GM18498 (cell line): ENCODE measurements at regions not wholly inside any gene's neighbourhood (a gene's known extent, or its start where the extent isn't known, plus 50 kb on each side); places are given as distances from the start of the nearest gene placed in this dataset.
"Not testable (repeated sequence)": the region's sequence is repeated elsewhere in the genome, so short reads cannot be mapped to it uniquely, and the experiment has no call there.

ENCODE experiments used
- ATAC-seq: cut with Tn5 transposase; IDR thresholded peaks from one replicate; pipeline ENCODE4 v1.9.1; 2021; ENCODE audit warnings: mild to moderate bottlenecking, moderate library complexity; ENCODE audit not compliant: unreplicated experiment

- ATAC-seq: not testable (repeated sequence)
These were observed 135.1 kb downstream of the CRLF3 start for GRCh38 chr17:30689266-30690000.

GRCh38 chr17:30686538-30687479 lies 137.7 kb downstream of the CRLF3 start:
- ATAC-seq: not testable (repeated sequence)

GRCh38 chr17:30682280-30682679 lies 142.2 kb downstream of the CRLF3 start:
- not testable (repeated sequence) for ATAC-seq

- not testable (repeated sequence) for ATAC-seq
These were observed 143.8 kb downstream of the CRLF3 start for GRCh38 chr17:30680681-30681080.

DNA sequence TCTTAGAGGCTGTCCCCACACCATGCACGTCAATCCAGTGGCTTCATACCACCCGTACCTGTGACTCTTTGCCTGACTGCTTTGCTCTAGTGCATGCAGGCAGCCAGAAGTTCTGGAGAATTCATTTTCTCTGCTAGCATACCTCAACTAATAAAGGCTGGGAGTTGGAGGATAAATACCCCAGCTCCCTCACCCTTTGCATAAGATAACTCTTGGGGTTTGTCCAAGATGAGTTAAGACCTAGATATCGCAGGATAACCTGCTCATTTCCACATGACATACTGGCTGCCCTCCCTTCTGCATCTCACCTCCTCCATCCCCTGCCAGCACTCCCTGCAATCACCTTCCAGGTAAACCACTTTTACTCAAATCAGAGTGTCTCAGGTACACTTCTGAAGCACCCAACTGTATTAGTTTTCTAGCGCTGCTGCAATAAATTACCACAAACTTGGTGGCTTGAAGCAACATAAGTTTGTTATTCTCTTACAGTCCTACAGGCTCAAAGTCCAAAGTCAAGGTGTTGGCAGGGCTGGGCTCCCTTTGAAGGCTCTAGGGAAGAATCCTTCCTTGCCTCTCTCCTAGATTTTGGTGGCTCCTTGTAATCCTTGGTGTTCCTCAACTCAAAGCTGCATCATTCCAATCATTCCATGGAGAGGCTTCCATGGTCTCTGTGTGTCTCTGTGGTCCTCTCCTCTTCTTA lies 146.8 kb downstream of the CRLF3 start:
- ATAC-seq: no peak

DNA sequence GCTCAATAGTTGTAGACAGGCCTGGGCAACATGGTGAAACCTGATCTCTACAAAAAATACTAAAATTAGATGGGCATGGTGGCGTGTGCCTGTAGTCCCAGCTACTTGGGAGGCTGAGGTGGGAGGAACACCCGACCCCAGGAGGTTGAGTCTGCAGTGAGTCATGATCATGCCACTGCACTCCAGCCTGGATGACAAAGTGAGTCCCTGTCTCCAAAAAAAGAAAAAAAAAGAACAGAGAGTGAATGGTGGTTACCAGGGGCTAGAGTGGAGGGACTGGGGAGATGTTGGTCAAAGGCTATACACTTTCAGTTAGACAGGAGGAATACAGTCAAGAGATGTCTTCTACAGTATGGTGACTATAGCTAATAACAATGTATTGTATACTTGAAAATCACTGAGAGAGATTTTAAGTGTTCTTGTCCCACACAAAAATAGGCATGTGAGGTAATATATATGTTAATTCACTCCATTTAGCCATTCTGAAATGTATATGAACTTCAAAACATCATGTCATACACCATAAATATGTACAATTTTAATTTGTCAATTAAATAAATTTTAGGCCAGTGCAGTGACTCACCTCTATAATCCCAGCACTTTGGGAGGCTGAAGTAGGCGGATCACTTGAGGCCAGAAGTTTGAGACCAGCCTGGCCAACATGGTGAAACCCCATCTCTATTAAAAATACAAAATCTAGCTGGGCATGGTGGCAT lies 148.6 kb downstream of the CRLF3 start:
- not testable (repeated sequence) for ATAC-seq

DNA sequence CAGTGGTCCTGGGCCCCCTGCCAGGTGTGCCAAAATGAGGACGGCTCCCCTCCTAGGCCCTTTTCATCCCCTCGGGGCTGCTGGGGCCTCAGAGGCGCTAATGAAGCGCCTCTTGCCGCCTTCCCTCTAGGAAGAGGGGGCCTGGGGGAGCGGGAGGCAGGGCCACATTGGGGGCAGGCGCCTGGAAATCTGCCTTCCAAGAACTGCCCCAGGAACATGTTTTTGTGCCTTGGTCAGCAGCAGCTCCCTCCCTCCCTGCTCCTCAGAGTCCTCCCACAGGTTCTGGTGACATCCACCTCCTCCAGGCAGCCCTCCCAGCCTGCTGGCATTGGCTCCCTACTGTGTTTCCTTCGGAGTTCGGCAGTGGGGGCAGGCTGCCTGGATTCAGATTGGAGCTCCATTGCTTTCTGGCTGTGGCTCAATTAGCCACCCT lies 155.3 kb downstream of the CRLF3 start:
- ATAC-seq: not testable (repeated sequence)

DNA sequence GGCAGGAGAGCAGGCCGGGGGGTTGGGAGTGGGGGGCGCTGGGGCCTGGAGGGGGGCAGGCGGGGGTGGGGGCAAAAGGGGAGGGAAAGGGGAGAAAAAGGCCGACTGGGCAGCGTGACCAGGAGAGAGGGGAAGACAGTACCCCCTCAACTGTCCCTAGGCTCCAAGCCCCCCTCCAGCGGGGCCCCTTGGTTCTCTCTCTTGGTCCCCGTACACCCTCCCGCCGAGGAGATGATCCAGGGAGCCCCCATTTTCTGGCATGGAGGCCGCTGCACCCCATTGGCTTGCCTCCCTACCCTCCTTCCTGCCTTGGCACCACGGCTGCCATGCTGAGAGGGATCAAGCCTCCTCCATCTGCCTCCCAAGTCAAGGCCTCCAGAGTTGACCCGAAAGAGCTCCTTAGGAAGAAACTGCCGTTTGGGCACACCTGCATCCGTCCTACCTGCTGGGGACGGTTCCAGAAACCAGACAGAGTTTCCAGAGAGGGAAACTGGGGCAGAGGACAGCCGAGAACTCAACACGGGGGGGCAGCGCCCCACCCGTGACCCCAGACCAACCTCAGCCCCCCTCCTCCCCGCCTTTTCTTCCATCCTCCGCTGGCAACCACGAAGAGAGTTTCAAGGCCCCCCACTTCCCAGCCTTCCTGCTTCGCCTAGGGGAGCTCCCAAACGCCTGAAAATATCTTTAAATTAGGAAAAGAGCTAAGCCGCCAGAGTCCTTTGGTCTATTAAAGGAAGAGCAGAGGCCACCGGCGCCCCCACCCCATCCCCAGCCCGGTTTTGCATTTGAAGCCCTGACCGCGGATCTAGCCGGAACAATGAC lies 155.9 kb downstream of the CRLF3 start:
- ATAC-seq: not testable (repeated sequence)

DNA sequence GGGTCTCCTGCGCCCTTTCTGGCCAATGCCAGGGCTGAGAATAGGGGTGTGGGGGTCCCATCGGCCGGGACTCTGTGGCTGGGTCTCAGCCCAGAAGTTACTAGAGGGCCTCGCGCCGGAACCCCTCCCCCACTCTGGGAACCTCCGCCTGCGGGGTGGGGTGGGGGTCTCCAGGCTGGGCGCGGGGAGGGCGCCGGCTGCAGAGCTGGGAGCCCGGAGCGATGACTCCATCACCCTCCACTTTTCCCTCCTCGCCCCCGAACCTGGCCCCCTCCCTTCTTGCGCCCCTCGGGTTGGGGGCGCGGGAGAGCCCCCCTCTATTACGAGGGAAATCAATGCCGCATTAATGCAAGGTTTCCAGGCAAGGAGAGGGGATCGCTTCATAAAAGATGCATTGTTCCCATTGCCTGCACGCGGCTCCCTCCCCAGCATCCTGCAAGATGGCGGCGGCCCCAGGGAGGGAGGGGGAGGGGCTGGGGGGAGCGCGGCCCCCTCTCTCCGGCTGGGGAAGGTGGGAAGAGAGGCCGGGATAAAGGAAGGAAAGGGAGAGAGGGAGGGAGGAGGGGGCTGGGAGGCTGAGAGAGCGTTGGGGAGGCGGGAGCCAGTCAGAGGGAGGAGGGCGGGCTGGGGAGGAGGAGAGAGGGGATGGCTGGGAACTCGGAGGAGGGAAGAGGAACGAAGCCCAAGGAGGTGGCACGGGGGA lies 156.7 kb downstream of the CRLF3 start:
- not testable (repeated sequence) for ATAC-seq

GRCh38 chr17:30666838-30667656 lies 157.4 kb downstream of the CRLF3 start:
- ATAC-seq: not testable (repeated sequence)

DNA sequence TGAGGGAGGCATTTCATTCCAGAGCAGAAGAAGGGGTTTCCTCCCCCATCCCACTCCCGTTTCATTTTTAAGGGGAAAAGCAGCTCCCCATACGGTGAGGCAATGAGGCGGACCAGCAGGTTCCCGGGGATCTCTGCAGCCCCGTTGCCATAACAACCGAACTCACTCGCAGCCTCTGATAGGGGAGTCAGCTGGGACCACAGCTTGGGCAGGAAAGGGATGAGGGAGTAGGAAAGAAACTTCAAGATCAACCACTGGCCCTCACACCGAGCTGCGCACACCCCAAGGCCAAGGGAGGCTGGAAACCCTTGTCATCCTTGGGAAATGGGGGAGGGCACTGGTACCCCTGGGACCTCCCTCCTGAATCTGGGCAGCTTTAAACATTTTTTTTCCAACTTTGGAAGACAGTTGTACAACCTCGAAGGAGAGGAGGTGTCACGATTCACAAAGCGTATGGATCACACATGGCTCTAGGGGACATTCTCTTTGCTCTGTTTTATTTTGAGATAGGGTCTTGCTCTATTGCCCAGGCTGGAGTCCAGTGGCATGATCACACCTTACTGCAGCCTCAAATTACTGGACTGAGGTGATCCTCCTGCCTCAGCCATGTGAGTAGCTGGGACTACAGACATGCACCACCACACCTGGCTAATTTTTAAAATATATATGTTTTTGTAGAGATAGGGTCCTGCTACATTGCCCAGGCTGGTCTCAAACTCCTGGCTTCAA lies 160.6 kb downstream of the CRLF3 start:
- ATAC-seq: not testable (repeated sequence)

- ATAC-seq: not testable (repeated sequence)
These were observed 167.3 kb downstream of the CRLF3 start for GRCh38 chr17:30657148-30657547.

GRCh38 chr17:30653038-30653437 lies 171.5 kb downstream of the CRLF3 start:
- not testable (repeated sequence) for ATAC-seq

DNA sequence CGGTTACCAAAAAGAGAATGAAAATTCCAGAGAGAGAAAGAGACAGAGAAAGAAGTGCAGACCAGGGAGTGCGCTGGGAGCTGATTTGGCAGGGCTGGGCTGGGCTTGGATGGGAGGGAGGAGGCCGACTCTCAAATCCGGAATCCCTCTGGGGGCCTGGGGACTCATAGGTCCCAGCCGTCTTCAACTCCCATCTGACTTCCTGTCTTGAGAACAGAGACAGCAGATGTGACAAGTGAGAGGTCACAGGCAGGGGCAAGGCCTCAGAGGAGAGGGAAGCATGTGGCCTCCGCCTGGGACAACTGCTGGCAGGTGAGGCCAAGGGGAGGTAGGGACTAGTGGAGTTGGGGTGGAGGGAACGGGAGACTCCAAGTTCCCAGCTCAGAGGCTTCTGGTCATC lies 172.9 kb downstream of the GOSR1 start:
- not testable (repeated sequence) for ATAC-seq

DNA sequence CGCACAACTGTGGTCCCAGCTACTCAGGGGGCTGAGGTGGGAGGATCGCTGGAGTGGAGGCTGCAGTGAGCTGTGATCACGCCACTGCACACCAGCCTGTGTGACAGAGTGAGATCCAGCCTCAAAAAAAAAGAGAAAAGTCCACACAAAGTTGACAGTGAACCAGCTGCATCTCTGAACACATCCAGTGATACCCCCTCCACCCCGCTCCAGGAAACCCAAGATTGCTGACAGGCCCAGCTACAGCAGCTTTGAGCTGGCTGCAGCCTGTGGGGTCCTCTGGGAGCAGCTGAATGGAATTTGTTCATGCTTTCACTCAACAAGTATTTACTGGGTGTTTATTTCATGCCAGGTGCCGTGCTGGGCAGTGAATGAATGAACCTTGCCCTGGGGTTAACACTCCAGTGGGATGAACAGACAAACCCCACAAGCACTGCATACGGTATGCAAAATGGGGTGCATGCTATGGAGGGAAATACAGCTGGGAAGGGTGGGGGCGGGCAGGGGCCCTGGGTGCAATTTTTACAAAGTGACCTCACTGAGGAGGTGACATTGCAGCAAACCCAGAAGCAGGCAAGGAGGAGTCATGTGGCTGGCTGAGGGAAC lies 170.9 kb downstream of the GOSR1 start:
- not testable (repeated sequence) for ATAC-seq

DNA sequence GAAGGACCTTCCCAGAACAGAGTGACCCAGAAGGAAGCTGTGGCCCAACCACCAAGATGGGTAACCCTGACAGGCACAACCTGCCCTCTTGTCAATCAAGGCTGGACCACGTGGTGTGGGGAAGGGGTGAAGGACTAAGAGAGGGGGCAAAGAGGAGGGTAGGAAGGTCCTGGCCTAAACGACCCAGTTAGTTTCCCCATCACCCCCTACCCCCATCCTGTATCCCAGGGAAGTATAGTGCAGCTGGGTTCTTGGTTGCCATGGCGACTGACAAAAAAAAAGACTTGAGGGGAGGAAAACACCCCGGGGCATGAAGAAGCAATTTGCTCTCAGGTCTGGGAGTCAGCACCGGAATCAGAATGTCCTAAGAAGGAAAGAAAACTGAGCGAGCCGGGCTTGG lies 168.7 kb downstream of the GOSR1 start:
- ATAC-seq: not testable (repeated sequence)

- ATAC-seq: not testable (repeated sequence)
These were observed 167.5 kb downstream of the GOSR1 start for GRCh38 chr17:30644713-30645112.
